ENCODE measurements at regions not wholly inside any gene's neighbourhood (a gene's known extent, or its start where the extent isn't known, plus 50 kb on each side); places are given as distances from the start of the nearest gene placed in this dataset.
"Not testable (repeated sequence)": the region's sequence is repeated elsewhere in the genome, so short reads cannot be mapped to it uniquely, and the experiment has no call there.

GRCh38 chr6:15745781-15746180, 83.0 kb upstream of the DTNBP1 start:
- H2AFZ ChIP-seq (ENCODE audit: low read depth, low read length, poor library complexity, severe bottlenecking): no peak overlapping the region
- no peak overlapping the region for H3K4me2 ChIP-seq (ENCODE audit: low read length)
- no peaks in the 10 kb centered on the region for H3K9me2 ChIP-seq (ENCODE audit: insufficient read depth)
- H4K20me1 ChIP-seq (ENCODE audit: insufficient read depth): no peaks in the 10 kb centered on the region
- intact Hi-C loops (cut with micrococcal nuclease): no loop called here
- no peak overlapping the region for H3K9ac ChIP-seq (ENCODE audit: low read length)
- ChIA-PET POLR2A (no interaction called here), RAD21 (ENCODE audit: low non-redundant PET in 1 of 2, low total read pairs in 2 of 2, uncharacterized antibody in 2 of 2, unreplicated experiment in 2 of 2) (no interaction called here), CTCF (no interaction called here)
- TF ChIP-seq ZNF274 (IDR thresholded peaks at IDR 0.05; ENCODE audit: low read depth, low read length) (no peak), YY1 (IDR thresholded peaks at IDR 0.05; ENCODE audit: extremely low read depth, insufficient replicate concordance, low read depth, low read length) (no peak), POLR2A (IDR thresholded peaks at IDR 0.05; ENCODE audit: borderline replicate concordance, extremely low read depth, insufficient read depth, insufficient read length) (no peak)
- no peaks in the 10 kb centered on the region for H3K4me1 ChIP-seq (ENCODE audit: control insufficient read depth in 1 of 2, insufficient read depth in 2 of 2, low read length in 2 of 2)
- BruUV-seq (replicated peaks): no TSS peak
- ATAC-seq: no peak
- no peak overlapping the region for H3K27ac ChIP-seq (ENCODE audit: low read depth, low read length)
- no peaks in the 10 kb centered on the region for H3K9me3 ChIP-seq (ENCODE audit: control insufficient read depth in 1 of 2, insufficient read depth in 1 of 2, low read depth in 1 of 2, low read length in 2 of 2)
- no peaks in the 10 kb centered on the region for H3K79me2 ChIP-seq (ENCODE audit: insufficient read depth, low read length)
- H3K4me3 ChIP-seq (replicated peaks in 1 of 2; ENCODE audit: low read depth in 1 of 2, low read length in 2 of 2): no peak overlapping the region
- no peaks in the 10 kb centered on the region for H3K36me3 ChIP-seq (ENCODE audit: control insufficient read depth in 1 of 2, insufficient read depth in 2 of 2, low read length in 2 of 2)
- DNase-seq (ENCODE audit: low read depth, low spot score): no peak
- H3K27me3 ChIP-seq (ENCODE audit: insufficient read depth, low read length): no peaks in the 10 kb centered on the region

GRCh38 chr6:15744818-15745402, 82.1 kb upstream of the DTNBP1 start:
- H2AFZ ChIP-seq (ENCODE audit: low read depth, low read length, poor library complexity, severe bottlenecking): no peak overlapping the region
- H3K9me2 ChIP-seq (ENCODE audit: insufficient read depth): peaks cover 3% of the 10 kb centered on the region; the same call in 1 of the 2 replicates
- POLR2A ChIA-PET: no interaction called here
- TF ChIP-seq RAD21 (IDR thresholded peaks at IDR 0.05; ENCODE audit: low read depth): no peak
- TF ChIP-seq CTCF (IDR thresholded peaks at IDR 0.05 in 2 of 3, conservative IDR thresholded peaks at IDR 0.05 in 1 of 3; ENCODE audit: borderline replicate concordance in 1 of 3, insufficient read depth in 1 of 3, low read depth in 2 of 3, low read length in 2 of 3): 0 out of 6 replicates have a peak, but pooled peaks of 1 of the 3 experiments have one; percentile 7
- no peak overlapping the region for H3K4me2 ChIP-seq (ENCODE audit: low read length)
- intact Hi-C loops (cut with micrococcal nuclease): no loop called here
- no peak for DNase-seq (ENCODE audit: low read depth, low spot score)
- H3K4me1 ChIP-seq (ENCODE audit: control insufficient read depth in 1 of 2, insufficient read depth in 2 of 2, low read length in 2 of 2): no peaks in the 10 kb centered on the region
- RAD21 ChIA-PET (ENCODE audit: low non-redundant PET in 1 of 2, low total read pairs in 2 of 2, uncharacterized antibody in 2 of 2, unreplicated experiment in 2 of 2): no interaction called here
- CTCF ChIA-PET: no interaction called here
- no peak overlapping the region for H3K4me3 ChIP-seq (replicated peaks in 1 of 2; ENCODE audit: low read depth in 1 of 2, low read length in 2 of 2)
- no peaks in the 10 kb centered on the region for H3K27me3 ChIP-seq (ENCODE audit: insufficient read depth, low read length)
- BruUV-seq (replicated peaks): no TSS peak
- H3K9me3 ChIP-seq (ENCODE audit: control insufficient read depth in 1 of 2, insufficient read depth in 1 of 2, low read depth in 1 of 2, low read length in 2 of 2): no peaks in the 10 kb centered on the region
- H3K9ac ChIP-seq (ENCODE audit: low read length): no peak overlapping the region
- no peak overlapping the region for H3K27ac ChIP-seq (ENCODE audit: low read depth, low read length)
- H3K79me2 ChIP-seq (ENCODE audit: insufficient read depth, low read length): no peaks in the 10 kb centered on the region
- no peak for ATAC-seq
- no peaks in the 10 kb centered on the region for H4K20me1 ChIP-seq (ENCODE audit: insufficient read depth)
- no peaks in the 10 kb centered on the region for H3K36me3 ChIP-seq (ENCODE audit: control insufficient read depth in 1 of 2, insufficient read depth in 2 of 2, low read length in 2 of 2)

GRCh38 chr6:15742013-15742412, 79.2 kb upstream of the DTNBP1 start:
- H3K9me3 ChIP-seq (ENCODE audit: control insufficient read depth in 1 of 2, insufficient read depth in 1 of 2, low read depth in 1 of 2, low read length in 2 of 2): not testable (repeated sequence)

More at GRCh38 chr6:15742013-15742412, 79.2 kb upstream of the DTNBP1 start:
- POLR2A ChIA-PET; H4K20me1 ChIP-seq (ENCODE audit: insufficient read depth); H3K4me1 ChIP-seq (ENCODE audit: control insufficient read depth in 1 of 2, insufficient read depth in 2 of 2, low read length in 2 of 2); H3K36me3 ChIP-seq (ENCODE audit: control insufficient read depth in 1 of 2, insufficient read depth in 2 of 2, low read length in 2 of 2); H3K79me2 ChIP-seq (ENCODE audit: insufficient read depth, low read length); CTCF ChIA-PET; H2AFZ ChIP-seq (ENCODE audit: low read depth, low read length, poor library complexity, severe bottlenecking); H3K4me2 ChIP-seq (ENCODE audit: low read length); H3K4me3 ChIP-seq (replicated peaks in 1 of 2; ENCODE audit: low read depth in 1 of 2, low read length in 2 of 2); DNase-seq (ENCODE audit: low read depth, low spot score); BruUV-seq (replicated peaks); RAD21 ChIA-PET (ENCODE audit: low non-redundant PET in 1 of 2, low total read pairs in 2 of 2, uncharacterized antibody in 2 of 2, unreplicated experiment in 2 of 2); H3K27ac ChIP-seq (ENCODE audit: low read depth, low read length); H3K27me3 ChIP-seq (ENCODE audit: insufficient read depth, low read length); intact Hi-C loops (cut with micrococcal nuclease); H3K9ac ChIP-seq (ENCODE audit: low read length); H3K9me2 ChIP-seq (ENCODE audit: insufficient read depth); ATAC-seq: not testable (repeated sequence)
